ENCODE measurements at regions not wholly inside any gene's neighbourhood (a gene's known extent, or its start where the extent isn't known, plus 50 kb on each side); places are given as distances from the start of the nearest gene placed in this dataset.
A peak's percentile ranks its signal among the peaks of the same experiment; 100 is the strongest.
"Not testable (repeated sequence)": the region's sequence is repeated elsewhere in the genome, so short reads cannot be mapped to it uniquely, and the experiment has no call there.

DNA sequence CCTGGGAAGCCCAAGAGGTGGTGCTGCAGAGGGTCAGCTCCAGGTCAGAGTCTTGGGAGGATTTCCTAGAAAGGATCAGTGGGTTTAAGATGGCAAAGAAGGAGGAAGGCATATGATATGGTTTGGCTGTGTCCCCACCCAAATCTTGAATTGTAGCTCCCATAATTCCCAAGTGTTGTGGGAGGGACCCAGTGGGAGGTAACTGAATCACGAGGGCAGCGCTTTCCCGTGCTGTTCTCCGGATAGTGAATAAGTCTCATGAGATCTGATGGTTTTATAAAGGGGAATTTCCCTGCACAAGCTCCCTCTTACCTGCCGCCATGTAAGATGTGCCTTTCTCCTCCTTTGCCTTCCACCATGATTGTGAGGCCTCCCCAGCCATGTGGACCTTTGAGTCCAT is 240.4 kb downstream of the TOMM20 start:
- in situ Hi-C loops (cut with HindIII; ENCODE audit: low pct_unique_long_range_greater_than_20kb, low sequenced_read_pairs); DNase-seq (ENCODE audit: low read depth): not testable (repeated sequence)

DNA sequence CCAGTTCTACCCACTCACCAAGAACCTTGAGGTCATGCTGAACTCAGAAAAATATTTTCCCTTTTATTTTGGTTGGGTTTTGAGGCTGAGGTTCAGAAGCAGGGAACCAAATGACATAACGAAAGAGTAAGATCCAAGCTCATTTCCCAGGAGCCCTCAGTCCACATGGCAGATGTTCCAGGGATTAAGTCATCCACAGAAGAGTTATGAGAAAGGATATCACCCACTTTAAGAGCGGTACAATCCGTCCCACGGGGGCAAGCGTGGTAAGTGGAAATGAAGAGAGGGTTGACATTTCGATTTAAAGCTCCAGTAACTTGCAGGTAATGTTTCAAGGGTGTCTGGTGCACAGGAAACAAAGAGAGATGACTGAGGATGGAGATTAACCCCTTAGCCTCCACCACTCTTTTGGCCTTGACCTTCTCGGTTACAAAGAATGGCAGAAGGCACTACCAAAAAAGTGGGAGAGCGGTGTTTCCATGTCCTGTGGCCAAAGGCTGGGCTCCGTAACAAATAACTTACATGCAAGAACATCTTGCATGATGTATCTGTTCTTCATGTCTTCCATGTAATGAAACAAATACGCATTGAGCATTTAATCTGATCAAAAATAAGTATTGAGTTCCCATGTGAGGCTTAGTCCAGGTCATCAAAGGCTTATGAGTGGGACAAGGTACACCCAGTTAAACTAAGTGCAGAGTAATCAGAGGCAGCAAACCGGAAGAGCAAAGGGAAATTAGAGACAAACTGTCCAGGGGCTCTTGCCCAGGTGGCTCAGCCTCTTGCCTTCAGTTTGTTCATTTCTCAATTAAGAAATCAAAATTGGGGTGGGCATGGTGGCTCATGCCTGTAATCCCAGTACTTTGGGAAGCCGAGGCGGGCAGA is 241.4 kb downstream of the TOMM20 start:
- no peak for DNase-seq (ENCODE audit: low read depth)
- in situ Hi-C loops (cut with HindIII; ENCODE audit: low pct_unique_long_range_greater_than_20kb, low sequenced_read_pairs), result no loop called here

DNA sequence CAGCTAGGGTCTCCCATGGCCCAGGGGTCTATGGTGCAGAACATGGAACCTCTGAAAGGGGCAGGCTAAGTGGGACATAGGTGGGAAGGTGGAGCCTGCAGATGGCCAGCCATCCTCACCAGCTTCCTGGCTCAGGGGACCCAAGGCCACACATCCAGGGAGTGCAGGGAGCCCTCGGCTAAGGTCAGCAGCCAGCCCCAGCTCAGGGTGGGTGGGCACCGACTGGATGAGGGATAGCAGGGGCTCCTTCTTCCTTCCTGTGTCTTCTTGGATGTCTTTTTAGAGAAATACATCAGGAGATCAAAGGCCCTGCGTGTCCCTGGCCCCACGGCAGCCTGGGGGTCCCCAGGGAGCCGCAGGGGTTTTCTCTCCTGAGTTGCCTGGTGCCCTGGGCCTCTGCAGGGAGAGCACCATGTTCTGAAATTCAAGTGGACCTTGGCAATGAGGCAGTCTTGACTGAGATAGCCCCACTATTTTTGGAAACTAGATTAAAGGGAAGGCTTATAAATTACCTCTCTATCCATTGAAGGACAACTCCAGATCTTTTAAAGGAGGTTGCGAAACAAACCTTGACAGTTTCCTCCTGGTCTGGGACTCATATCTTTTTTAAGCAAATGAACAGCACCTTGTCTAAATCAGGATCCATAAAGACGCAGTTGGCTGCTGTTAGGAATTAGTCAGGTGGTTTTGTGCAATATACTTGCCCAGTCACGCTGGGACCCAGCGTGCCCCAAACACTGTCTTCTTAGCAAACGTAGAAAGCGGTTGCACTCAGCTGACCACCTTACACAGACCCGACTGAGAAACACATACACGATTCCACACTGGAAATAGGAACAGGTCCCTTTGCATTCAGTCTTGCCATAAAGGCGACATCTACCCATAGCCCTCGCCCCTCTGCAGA is 242.3 kb downstream of the TOMM20 start:
- no peak for DNase-seq (ENCODE audit: low read depth)
- in situ Hi-C loops (cut with HindIII; ENCODE audit: low pct_unique_long_range_greater_than_20kb, low sequenced_read_pairs), result no loop called here

GRCh38 chr1:234885601-234886000 is 243.0 kb downstream of the TOMM20 start:
- no peak for DNase-seq (ENCODE audit: low read depth)

DNA sequence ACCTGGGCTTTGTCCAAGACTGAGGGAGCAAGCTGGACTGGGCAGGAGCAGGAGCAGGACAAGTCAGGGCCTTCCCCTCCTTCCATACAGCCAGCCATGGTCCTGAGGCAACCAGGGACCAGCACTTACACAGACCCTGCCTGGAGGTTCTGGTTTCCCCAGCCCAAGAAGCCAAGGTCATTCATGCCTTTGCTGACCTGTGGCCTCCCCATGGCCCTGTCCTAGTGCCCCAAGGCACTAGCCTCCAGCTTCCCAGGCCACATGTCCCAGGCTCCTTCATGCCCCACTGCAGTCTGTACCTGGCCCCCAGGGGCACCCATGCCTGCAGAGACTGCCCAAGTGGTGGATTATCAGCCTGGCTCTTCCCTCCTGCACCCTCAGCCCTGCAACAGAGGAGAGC is 243.9 kb downstream of the TOMM20 start:
- DNase-seq (ENCODE audit: low read depth), result no peak
- in situ Hi-C loops (cut with HindIII; ENCODE audit: low pct_unique_long_range_greater_than_20kb, low sequenced_read_pairs), result no loop called here

More at GRCh38 chr1:234885601-234886000, 243.0 kb downstream of the TOMM20 start:
- in situ Hi-C loops (cut with HindIII; ENCODE audit: low pct_unique_long_range_greater_than_20kb, low sequenced_read_pairs), result no loop called here

DNA sequence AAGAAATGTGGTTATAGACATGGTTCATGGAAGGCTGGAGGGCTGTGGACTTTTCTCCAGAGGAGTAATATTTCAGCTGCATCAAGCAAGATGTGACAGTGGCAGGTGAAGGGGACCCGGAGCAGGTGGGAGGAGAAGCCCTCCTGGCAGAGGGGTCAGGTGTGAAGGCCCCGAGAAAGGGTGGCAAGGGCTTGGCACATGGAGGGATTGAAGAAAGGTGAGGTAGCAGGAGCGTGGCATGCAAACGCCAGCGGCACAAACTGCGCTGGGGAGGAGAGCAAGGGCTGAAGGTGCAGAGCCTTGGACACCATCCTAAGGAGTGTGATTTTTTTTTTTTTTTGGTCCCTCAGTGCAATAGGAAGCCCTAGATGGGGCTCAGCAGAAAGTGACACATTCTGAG is 244.6 kb downstream of the TOMM20 start:
- in situ Hi-C loops (cut with HindIII; ENCODE audit: low pct_unique_long_range_greater_than_20kb, low sequenced_read_pairs), result no loop called here
- no peak for DNase-seq (ENCODE audit: low read depth)

DNA sequence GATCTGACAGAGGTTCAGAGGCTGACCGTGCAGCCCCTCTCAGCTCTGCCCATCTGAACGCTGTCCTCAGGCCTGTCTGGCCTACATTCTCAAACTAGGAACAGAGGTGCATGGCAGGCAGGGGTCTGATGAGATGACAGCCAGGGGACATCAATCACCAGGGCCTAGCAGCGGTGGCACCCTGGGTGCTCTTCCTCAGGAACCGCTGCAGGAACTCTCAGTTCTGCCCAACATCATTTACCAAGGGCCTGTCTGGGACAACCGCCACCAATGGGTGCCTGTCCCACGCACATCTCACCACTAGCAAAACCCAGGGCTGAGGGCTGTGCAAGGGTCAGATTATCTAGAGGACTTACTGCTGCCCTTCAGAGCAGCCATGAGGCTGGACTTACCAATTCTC is 245.7 kb downstream of the TOMM20 start:
- in situ Hi-C loops (cut with HindIII; ENCODE audit: low pct_unique_long_range_greater_than_20kb, low sequenced_read_pairs), result no loop called here
- no peak for DNase-seq (ENCODE audit: low read depth)

DNA sequence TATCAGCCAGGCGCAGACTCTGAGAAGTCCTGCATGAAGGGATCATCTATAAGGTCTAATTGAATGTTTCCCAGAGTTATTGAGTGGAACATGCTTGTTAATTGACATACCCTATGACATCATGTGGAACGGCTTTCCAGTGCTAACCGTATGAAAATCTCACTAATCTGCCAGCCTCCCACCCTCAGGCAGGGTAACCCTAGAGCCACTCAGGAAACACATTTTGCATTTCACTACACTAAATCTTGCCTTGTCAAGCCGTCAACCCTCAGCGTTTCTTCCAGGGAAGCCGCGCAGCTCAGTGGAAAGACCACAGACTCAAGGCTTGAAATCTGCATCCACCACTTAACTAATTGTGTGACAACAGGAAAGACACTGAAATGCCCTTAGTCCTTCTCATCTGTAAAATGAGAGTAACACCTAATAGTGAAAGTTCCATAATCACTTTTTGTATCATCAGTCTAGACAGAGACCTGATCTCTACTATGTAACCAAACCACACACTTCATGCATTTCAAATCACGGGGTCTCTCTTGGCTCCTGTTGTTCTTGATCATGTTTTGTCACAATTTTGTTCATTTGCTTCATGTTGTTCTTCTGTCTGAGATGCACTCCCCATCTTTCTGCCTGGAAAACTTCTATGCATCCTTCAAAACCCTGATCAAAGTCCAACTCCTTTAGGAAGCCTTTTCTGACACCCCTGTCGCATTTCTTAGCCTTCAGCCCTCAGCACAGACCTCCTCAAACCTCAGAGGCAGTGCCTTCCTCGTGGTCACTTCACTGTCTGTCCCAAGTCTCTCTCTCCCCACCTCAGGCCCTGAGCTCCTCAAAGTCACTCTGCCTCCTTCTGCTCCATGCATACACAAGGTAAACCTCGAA is 246.5 kb downstream of the TOMM20 start:
- no peak for DNase-seq (ENCODE audit: low read depth)
- in situ Hi-C loops (cut with HindIII; ENCODE audit: low pct_unique_long_range_greater_than_20kb, low sequenced_read_pairs), result no loop called here

DNA sequence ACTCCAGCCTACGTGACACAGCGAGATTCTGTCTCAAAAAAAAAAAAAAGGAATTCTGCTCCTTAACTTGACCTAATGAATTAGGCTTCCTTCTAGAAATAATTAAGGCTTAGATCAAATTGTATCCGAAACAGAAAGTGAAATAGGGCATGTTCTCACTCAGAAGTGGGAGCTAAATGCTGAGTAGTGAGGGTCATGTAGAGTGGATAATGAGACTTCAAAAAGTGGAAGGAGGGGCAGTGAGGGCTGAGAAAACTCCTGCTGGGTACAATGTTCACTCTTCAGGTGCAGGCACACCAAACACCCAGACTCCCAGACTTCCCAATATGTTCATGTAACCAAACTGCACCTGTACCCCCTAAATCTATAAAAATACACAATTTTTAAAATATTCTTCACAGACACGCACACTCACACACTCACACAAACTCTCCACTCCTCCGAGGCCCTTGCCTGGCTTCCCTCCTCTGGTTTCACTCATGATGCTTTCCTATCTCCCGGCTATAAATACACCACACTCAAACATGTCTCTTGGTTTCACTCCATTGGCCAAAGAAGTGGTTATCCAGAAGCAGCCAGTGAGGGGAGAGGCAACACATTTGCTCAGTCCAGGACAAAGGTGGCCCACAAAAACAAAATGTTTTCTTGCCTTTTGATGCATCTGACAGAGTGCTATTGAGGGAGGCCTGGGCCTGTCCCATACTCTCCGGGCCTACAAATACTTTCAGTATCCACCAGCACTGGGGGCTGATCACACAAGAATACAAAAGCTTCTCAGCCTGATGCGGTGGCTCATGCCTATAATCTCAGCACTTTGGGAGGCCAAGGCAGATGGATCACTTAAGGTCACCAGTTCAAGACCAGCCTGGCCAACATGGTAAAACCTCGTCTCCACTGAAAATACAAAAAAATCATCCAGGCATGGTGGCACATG is 249.2 kb downstream of the TOMM20 start:
- in situ Hi-C loops (cut with HindIII; ENCODE audit: low pct_unique_long_range_greater_than_20kb, low sequenced_read_pairs), result no loop called here
- DNase-seq (ENCODE audit: low read depth), result no peak

- no peak for DNase-seq (ENCODE audit: low read depth)
- in situ Hi-C loops (cut with HindIII; ENCODE audit: low pct_unique_long_range_greater_than_20kb, low sequenced_read_pairs), result no loop called here
These were observed 250.3 kb downstream of the TOMM20 start for GRCh38 chr1:234878288-234878687.

- in situ Hi-C loops (cut with HindIII; ENCODE audit: low pct_unique_long_range_greater_than_20kb, low sequenced_read_pairs), result no loop called here
- no peak for DNase-seq (ENCODE audit: low read depth)
These were observed 250.9 kb downstream of the TOMM20 start for GRCh38 chr1:234877761-234878160.

- in situ Hi-C loops (cut with HindIII; ENCODE audit: low pct_unique_long_range_greater_than_20kb, low sequenced_read_pairs), result no loop called here
- DNase-seq (ENCODE audit: low read depth), result peak; percentile 73
These were observed 252.4 kb downstream of the TOMM20 start for GRCh38 chr1:234875953-234876855.

GRCh38 chr1:234875328-234875952 is 253.2 kb downstream of the TOMM20 start:
- no peak for DNase-seq (ENCODE audit: low read depth)
- in situ Hi-C loops (cut with HindIII; ENCODE audit: low pct_unique_long_range_greater_than_20kb, low sequenced_read_pairs), result no loop called here

- peak; percentile 87 for DNase-seq (ENCODE audit: low read depth)
- in situ Hi-C loops (cut with HindIII; ENCODE audit: low pct_unique_long_range_greater_than_20kb, low sequenced_read_pairs), result no loop called here
These were observed 254.0 kb downstream of the TOMM20 start for GRCh38 chr1:234874291-234875288.

DNA sequence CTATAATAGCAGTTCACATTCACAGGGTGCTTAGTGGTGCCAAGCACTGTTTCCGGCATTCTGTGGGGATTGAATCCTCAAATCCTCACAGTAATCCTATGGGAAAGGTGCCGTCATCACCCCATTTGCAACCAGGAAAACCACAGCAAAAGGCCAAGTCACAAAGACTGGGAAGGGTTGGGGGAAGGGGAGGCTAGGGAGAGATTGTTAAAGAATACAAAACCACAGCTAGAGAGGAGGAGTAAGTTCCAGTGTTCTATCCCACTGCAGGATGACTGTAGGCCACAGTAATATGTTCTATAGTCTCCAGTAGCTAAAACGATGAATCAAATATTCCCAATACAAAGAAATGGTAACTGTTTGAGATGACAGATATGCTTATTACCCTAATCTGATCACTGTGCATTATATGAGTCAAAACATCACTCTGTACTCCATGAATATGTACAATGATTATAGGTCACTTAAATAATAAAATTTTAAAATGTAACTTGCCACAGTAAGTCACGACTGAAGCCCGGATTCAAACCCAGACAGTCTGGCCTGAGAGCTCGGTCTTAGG is 256.8 kb downstream of the TOMM20 start:
- DNase-seq (ENCODE audit: low read depth), result no peak
- in situ Hi-C loops (cut with HindIII; ENCODE audit: low pct_unique_long_range_greater_than_20kb, low sequenced_read_pairs), result no loop called here

Data from Caki2 (cell line).